Hepatocyte (in vitro differentiated cells): ENCODE measurements at regions not wholly inside any gene's neighbourhood (a gene's known extent, or its start where the extent isn't known, plus 50 kb on each side); places are given as distances from the start of the nearest gene placed in this dataset.

Experiments
- EZH2 ChIP-seq: fragments of 200-600 bp; sonication (generic); IDR thresholded peaks from 2 replicates; pipeline ENCODE4 v1.6.1; 2016; ENCODE audit warnings: antibody characterized with exemption, mild to moderate bottlenecking, borderline replicate concordance
- EZH2phosphoT487 ChIP-seq: fragments of 200-600 bp; sonication (generic); IDR thresholded peaks from one replicate; pipeline ENCODE4 v1.6.1; 2018; ENCODE audit warnings: antibody characterized with exemption, mild to moderate bottlenecking, low read depth, moderate library complexity; ENCODE audit not compliant: unreplicated experiment, severe bottlenecking
- TF ChIP-seq, protein P1 (sequence below): fragments of 200-600 bp; sonication (generic); IDR thresholded peaks from 2 replicates; pipeline ENCODE4 v1.5.1; 2016; ENCODE audit warnings: antibody characterized with exemption, mild to moderate bottlenecking; ENCODE audit not compliant: poor library complexity

DNA sequence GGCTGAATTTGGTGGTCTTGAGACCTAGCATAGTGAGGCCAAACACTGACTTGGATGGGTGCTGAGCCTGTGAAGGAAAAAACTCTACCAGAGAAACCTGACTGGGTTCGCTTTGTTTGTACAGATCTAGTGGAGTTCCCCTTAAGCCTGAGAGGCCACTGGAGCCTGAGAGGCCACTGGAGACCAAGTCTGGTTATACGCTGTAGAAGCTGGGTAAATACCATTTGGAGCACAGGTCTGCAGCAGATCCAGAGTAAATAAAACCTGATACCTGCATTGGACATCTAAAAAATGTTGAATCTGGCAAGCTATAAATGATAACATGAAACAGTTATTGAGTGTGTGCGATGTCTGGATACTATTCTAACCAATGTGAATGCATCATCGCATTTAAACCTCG, 104.3 kb upstream of the IGSF1 start:
- TF ChIP-seq, protein P1, sequence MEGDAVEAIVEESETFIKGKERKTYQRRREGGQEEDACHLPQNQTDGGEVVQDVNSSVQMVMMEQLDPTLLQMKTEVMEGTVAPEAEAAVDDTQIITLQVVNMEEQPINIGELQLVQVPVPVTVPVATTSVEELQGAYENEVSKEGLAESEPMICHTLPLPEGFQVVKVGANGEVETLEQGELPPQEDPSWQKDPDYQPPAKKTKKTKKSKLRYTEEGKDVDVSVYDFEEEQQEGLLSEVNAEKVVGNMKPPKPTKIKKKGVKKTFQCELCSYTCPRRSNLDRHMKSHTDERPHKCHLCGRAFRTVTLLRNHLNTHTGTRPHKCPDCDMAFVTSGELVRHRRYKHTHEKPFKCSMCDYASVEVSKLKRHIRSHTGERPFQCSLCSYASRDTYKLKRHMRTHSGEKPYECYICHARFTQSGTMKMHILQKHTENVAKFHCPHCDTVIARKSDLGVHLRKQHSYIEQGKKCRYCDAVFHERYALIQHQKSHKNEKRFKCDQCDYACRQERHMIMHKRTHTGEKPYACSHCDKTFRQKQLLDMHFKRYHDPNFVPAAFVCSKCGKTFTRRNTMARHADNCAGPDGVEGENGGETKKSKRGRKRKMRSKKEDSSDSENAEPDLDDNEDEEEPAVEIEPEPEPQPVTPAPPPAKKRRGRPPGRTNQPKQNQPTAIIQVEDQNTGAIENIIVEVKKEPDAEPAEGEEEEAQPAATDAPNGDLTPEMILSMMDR = no peak
- no peak for TF ChIP-seq EZH2
- no peak for TF ChIP-seq EZH2phosphoT487
